HG03280 (cell line): ENCODE measurements at regions not wholly inside any gene's neighbourhood (a gene's known extent, or its start where the extent isn't known, plus 50 kb on each side); places are given as distances from the start of the nearest gene placed in this dataset.

ENCODE experiments used
- ATAC-seq: cut with Tn5 transposase; IDR thresholded peaks from one replicate; pipeline ENCODE4 v1.9.1; 2021; ENCODE audit warnings: mild to moderate bottlenecking, moderate library complexity; ENCODE audit not compliant: unreplicated experiment

DNA sequence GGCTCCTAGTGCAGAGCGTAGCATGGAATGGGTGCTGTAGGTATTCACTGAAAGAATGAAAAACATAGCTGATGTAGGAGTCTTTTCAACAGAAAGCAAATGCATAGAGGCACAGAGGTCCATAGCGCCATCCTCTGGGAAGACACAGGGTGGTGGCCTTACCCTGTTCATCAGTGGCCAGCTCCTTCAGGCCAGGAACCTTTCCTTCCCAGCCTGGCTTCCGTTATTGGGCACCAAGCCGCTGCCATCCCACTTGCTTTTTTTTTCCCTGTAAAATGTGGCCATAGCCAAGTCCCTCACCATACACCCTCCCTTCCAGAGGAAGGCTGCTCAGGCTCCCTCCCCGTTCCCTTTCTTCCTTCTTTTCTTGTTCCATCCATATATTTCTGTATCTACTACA, 118.1 kb downstream of the ZNF621 start:
- ATAC-seq: no peak

DNA sequence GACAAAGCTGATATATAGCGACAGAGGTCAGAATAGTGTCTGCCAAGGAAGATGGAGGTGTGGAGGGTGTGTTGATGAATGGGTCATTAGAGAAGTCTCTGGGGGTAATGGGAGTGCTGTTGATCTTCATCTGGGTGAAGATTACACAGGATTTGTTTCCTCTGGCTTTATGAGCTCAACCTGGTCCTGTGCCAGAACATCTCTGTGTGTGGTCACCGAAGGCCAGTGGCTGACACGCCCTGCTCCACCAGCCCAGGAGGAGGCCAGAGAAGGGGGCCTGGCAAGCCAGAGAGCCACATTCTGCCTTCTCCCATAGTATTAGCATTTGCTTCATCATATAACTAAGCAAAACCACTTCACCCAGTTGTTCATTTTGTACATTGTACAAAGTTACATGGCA, 121.1 kb downstream of the ZNF621 start:
- no peak for ATAC-seq

DNA sequence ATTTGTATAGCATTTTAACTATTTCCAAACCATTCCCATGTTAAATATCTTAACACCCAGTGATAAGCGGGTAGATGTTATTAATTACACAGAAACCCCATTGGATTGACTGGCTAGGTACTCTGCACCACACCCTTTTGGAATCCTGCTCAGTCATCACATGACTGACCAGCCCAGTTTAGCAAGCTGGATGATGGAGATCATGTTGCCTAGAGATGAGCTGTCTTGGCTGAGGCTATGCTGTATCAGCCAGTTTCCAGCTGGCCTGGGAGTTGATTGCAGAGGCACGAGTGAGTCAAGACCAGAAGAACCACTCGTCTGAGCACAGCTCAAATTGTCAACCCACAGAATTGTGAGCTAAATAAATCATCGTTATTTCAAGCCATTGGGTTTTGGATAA, 124.6 kb downstream of the ZNF621 start:
- no peak for ATAC-seq

DNA sequence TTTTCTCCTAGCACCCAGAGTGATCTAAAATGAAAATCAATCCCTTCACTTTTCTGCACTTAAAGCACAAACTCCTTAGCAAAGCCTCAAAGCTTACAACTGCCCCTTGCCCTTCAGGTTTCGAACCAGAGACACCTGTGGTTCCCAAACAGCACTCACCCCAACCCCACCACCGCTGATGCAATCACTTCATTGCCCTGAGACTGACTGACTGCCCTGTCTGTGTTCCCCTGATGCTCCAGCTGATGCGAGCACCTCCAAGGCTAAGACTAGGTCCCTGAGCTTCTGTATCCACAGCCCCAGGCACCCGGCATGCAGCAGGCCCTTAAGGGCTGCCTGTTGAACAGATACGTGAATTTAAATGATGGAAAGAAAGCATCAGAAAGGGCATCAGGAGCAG, 127.3 kb downstream of the ZNF621 start:
- ATAC-seq: no peak

DNA sequence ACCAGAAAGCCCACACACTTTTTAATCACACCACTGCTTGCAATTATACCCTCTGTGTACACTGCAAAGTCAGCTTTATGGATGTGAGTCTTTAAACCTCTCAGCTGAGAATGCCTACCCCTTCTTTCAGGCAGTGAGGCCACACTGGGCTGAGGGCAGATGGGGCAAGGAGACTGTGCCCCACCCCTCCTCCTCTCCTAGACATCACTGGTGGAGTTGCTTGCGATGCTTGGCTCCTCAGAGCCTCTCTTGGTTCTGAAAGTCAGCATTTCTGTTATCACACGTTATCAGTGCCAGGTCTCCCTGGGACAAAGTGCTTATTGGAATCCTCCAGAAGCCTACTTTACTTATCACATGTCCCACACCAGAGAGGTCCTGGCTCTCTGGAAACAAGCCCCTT, 128.2 kb downstream of the ZNF621 start:
- ATAC-seq: no peak

DNA sequence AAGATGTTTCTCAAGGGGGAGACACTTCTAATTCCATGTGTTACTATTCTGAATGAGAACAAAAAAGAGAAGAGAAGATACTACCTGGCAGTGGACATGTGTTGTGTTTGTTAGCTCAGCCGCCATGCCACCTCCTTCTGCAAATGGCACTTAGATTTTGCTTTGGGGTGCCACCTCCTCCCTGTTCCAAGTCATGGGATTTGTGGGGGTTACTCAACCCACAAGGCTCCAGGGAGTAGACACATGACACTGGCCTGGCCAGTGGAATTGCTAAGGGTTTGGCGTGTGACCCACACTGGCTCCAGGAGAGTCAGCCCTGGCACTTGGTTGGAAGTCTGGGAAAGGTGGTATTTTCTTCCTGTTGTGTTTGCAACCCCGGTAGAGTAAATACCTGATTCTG, 129.1 kb downstream of the ZNF621 start:
- no peak for ATAC-seq

DNA sequence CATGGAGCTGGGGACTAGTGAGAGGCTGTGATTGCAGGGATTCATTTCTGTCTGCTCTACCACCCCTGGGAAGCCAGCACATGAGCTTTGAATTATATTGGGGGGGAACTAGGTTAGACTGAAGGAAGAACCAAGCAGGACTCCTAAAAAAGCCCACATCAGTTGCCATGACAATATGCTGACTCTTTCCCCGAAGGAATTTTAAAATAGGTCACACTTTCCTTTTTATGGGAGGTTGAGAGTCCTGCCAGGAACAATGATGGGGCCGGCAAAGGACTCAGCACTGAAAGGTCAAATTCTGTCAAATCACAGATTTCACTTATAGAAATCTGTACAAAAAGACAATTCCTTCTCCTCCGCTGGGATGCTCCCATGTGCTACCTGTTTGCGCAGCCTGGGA, 130.8 kb downstream of the ZNF621 start:
- ATAC-seq: no peak

DNA sequence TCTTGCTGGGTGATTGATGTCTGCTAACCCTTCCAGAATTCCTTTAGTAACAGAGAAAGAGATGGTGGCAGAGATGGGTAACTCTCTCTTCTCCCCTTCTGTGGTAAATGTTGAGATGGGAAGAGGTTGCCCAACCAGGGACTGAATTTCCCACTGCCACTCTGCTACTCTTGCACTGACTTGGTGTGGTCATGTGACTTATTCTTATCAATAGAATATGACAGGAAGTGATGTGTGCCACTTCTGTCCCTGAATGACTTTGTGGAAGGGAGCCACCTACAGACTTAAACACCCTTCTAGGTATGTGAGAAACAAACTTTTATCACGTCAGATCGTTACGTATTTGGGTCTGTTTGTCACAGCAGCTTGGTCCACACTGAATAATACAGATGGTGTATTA, 132.9 kb downstream of the ZNF621 start:
- no peak for ATAC-seq

DNA sequence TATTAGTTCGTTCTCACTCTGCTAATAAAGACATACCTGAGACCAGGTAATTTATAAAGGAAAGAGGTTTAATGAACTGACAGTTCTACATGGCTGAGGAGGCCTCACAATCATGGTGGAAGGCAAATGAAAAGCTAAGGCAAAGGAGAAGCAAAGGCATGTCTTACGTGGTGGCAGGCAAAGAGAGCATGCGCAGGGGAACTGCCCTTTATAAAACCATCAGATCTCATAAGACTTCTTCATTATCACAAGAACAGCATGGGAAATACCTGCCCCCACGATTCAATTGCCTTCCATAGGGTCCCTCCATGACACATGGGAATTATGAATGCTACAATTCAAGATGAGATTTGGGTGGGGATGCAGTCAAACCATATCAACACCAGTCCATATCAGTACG, 133.5 kb downstream of the ZNF621 start:
- no peak for ATAC-seq

DNA sequence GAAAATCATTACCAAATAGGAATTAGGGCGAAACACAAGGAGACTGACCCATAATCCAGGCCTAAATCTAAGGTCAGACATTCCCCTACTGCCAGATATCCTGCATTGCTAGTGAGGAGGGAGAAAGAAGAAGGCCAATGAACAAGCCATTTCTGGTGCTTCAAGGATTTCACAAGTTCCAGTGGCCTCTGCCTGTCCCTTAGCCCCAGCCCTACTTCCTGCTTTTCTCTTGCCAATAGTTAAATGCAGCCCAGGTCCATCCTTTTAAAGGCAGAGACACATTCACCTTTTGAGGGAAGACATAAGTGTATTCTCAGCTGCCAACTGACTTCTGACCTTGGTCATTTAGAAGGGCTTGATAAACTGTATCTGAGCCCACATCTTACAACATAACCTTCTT, 135.8 kb downstream of the ZNF621 start:
- no peak for ATAC-seq

DNA sequence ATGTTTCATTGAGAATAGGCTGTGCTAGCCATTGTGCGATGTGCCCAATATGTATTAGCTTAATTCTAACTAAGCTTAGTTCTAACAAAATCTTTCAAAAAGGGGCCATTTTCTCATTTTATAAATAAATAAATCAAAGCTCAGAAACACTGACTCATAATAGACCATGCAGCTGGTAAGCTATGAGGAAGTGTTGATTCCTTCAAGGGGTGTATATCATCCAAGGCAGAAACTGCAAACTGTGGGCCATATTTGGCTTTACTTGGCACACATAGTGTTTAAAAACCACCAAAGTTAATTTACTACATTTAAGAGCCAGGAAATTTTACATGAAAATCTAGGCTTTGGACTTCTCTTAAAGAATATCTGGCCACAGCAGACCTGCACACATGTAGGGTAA, 136.5 kb downstream of the ZNF621 start:
- no peak for ATAC-seq

DNA sequence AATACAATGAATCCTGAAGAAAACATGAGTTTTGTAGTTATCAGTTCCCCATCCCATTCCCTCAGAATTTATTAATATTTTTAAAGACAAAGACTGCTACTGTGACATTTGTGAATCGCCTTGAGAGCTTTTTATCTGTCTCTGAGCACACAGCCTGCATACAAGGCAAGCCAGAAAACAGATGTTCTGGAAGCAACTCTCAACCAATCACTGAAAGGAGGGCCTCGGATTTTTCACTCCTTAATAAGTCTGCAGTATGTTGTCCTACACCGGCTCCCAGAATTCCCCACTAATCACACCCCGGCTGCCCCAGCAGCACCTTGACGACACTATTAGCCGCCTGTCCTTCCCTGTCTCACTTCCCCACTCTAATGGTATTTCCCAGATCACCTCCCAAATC, 138.5 kb downstream of the ZNF621 start:
- ATAC-seq: no peak

DNA sequence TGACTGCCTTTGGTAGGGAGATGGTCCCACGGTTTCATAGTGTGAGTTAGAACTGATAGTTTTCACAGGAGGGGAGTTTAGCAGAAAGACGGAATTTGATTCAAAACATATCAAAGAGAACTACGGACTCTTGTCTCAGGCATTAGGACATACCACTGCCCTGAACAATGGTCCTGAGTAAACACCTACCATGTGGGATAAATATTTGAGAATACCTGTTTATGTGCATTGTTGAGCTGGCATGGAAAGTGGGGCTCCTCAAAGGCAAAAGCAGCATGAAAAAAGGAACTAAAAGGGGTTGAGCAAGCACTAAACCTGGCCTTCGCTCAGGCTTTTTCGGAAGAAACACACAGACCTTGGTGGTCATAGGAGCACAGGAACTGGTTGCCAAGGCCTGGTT, 144.4 kb downstream of the ZNF621 start:
- no peak for ATAC-seq

DNA sequence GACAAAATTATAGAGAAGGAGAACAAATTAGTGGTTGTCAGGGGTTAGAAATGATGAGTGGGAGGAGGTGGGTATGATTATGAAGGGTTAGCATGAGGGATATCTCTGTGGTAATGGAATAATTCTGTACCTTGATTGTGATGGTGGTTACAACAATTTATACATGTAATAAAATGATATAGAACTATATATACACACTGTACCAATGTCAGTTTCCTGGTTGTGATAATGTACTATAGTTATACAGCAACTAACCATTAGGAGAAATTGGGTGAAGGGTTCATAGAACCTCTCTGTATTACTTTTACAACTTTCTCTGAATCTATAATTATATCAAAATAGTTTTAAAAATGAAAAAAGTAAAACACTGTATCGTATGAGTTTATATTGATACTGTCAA, 148.1 kb downstream of the ZNF621 start:
- ATAC-seq: no peak

DNA sequence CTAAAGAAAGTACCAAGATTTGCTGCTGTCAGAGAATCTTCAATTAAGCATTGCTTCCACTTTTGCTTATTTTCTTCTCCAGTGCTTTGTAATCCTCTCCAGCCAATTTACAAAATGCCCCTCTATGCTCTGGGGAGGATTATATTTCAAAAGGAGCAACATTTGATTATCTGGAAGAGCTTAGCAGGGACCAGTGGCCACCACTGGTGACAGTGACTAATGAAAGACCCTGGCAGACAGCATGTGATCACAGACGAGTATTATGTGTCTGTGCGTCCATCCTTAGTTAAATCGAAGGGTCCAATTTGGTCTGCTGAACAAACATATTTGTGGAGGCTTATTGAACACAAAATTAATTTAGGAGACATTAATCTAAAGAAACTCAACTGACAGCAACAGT, 152.6 kb downstream of the ZNF621 start:
- ATAC-seq: no peak

DNA sequence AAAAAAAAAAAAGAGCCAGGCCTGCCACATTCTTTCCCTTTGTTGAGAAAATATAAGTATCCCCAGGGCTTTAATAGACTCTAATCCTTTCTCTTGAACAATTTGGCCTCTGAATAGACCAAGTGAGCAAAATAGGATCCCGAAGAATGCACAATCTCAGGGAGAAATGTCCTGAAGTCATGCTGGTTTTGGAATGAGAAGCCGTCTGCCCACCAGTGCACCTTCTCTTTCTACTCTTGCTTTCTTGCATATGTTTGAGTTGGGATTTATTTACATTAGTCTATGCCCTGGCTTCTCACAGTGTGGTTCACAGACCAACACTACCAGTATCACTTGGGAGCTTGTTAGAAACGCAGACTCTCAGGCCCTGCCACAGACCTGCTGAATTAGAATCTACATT, 153.0 kb downstream of the ZNF621 start:
- no peak for ATAC-seq

DNA sequence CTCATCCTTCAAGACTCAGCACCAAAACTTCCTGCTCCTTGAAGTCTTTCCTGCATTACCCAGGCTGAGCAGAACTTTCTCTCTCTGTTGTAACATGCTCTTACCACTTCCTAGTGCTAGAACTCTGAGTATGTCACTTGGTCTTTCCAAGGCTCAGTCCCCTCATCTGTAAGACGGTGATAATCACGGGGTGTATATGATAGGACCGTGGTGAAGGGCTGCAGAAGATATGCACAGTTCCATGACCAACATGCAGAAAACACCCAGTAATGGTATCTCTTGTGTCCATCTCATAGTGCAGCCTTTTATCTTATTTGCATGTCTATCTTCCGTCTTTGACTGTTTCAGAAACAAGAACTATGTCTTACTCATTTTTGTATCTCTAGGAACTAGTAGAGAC, 154.5 kb downstream of the ZNF621 start:
- ATAC-seq: no peak

DNA sequence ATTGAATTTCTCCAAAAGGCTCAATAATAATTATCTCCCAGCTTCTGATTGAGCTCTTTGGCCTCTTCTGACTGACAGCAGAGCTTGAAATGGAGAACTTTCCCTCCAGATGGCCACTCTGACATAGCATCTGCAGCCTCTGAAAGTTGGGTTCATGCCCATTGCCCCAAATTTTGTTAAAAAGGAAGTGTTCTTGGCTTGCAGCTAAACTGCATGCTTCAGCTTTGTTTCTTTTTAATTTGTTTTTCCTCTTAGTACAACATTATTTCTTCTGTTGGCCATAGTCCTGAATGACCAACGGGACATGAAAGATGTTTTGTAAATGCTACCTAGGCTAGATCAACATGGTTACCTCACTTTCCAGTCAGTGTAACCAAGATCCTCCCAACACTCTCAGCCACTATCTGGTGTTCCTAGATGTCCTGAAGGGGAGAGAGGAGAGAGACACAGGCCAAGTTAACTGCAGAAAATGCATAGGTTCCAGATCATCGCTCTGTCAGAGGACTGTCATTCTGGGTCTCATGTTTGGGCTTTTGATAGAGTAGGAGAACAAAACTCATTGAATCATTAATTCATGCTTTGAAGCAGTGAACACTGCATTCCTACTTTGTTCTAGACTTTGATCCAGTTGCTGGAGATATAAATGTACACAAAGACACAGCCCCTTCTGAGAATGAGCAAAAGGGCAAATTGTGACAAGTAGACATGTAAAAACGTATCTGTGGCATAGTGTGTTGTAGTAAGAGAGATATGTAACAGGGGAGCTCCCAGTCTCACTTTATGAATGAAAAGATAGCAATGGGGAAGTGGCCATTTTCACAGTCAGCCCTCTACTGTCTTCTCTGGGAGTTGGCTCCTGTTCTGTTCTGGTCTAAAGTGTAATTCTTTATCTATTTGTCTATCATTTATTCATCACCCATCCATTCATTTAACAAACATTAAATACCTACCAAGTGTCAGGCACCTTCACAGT, 156.2 kb downstream of the ZNF621 start:
- no peak for ATAC-seq

DNA sequence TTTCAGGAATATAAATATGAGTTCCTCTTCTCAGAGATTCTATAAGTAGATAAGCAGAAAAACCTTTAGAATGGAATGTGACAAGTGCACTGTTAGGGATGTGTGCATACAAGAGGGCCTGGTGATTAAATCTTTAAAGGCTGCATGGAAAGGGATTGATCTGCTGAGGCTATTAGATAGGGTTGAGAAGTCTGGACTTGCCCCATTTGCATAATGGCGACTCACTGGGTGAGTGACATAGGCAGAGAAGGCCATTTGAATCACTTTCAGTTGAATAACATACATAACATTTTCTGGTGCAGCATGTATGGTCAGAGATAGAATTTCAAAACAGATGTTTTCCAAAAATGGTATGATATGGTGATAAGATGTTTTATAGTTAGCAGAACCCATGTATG, 156.9 kb downstream of the ZNF621 start:
- ATAC-seq: no peak

DNA sequence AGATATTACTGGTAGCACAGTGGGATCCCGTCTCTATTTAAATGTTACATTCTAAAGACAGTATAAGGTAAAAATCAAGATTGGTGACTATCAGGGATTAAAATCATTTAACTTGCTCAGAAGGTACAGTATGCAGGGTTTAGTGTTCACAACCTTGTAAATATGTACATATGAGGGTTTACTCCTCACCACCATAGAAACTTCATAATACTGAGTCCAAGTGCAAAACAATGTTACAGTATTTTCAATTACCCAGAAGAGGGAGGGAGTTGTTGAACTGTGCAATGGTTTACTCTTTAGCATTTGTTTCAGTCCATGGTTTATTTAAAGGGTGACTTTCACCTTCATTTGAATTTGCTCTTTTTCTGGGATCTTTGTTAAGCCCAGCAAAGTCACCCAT, 165.1 kb downstream of the ZNF621 start:
- no peak for ATAC-seq

DNA sequence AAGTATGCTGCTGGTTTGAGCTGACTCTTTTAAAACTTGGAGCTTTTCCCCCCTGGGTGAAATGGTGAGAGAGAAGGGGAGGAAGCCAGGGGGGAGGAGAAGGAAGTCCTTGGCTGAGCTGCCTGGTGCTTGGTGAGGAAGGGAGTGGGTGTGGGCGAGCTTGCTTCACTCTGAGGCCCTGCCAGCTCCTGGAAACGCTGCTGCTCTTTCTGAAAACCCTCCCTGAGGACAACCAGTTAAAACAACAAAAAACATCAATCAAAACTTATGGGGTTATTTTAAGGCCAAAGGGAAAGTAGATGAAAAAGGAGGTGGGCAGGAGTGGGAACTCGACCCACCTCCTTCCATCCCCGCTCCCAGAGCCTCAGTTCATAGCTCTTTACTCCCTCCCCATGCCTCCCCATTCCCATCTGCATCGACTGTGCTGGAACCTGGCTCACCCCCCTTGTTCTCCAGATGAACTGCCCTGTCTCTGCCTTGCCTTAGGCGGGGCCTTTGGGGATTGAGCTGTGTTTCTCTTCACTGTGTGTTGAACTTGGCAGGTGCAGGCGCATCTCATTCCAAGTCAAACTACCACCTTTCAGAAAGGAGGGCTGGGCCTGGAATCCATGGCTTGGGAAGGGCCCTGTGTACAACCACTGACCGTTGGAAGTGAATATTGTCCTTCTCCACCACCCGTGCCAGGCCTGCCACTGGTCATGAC, 166.1 kb downstream of the ZNF621 start:
- ATAC-seq: no peak

DNA sequence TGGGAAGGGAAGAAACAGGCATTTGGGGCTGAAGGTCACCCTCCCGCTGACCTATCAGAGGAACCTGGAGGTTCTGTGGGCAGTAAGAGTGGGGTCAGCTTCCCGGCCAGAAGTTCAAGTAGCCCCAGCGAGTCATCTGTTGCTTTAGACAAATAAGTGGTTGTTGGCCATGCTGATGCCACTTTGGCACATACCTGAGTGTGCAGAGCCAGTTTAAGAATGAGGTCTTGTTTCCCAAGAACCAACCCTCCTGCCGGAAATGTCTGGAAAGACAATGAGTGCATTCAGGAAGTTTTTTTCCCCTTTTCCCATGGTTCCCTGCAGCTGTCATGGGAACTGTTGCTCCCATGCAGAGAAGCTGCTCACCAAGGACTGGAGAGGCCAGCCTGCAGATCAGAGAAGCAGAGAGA, 166.7 kb downstream of the ZNF621 start:
- no peak for ATAC-seq
